Esophagus squamous epithelium (tissue), 5 donors: ENCODE measurements at regions not wholly inside any gene's neighbourhood (a gene's known extent, or its start where the extent isn't known, plus 50 kb on each side); places are given as distances from the start of the nearest gene placed in this dataset.
A peak's percentile ranks its signal among the peaks of the same experiment; 100 is the strongest.

ENCODE experiments used
- DNase-seq: peaks from one replicate; lab custom pipeline; 2025; lab: John Stamatoyannopoulos, UW
- H3K27ac ChIP-seq, 4 donors: fragments of 200-600 bp; sonication (generic); one replicate each; pipeline ENCODE4 v1.5.1; 2016 to 2019; ENCODE audit warnings: mild to moderate bottlenecking in 1 of 4
- H3K27me3 ChIP-seq, 4 donors: fragments of 200-600 bp; sonication (generic); 1 replicate in 3 of 4; 2 replicates in 1 of 4; pipeline versions ENCODE4 v1.5.1 to v1.6.0; 2017 to 2021; ENCODE audit warnings: antibody characterized with exemption in 1 of 4
- H3K36me3 ChIP-seq, 3 donors: fragments of 200-600 bp; sonication (generic); one replicate each; pipeline ENCODE4 v1.5.1; 2016 to 2019
- H3K4me1 ChIP-seq, 3 donors: fragments of 200-600 bp; sonication (generic); one replicate each; pipeline ENCODE4 v1.5.1; 2017 to 2019
- H3K4me3 ChIP-seq, 4 donors: fragments of 200-600 bp; sonication (generic); 1 replicate in 3 of 4; 2 replicates in 1 of 4; pipeline ENCODE4 v1.5.1; 2016 to 2019; ENCODE audit warnings: mild to moderate bottlenecking in 2 of 4, moderate library complexity in 1 of 4
- H3K9me3 ChIP-seq, 3 donors: fragments of 200-600 bp; sonication (generic); one replicate each; pipeline ENCODE4 v1.5.1; 2016 to 2019
- CTCF ChIP-seq, 6 experiments: fragments of 450-650 bp in 4 of 6; fragments of 200-600 bp in 2 of 6; sonication (generic) in 2 of 6; IDR thresholded peaks; one replicate each; pipeline ENCODE4 v1.5.1; 2016 to 2019; ENCODE audit warnings: antibody characterized with exemption in 6 of 6, mild to moderate bottlenecking in 4 of 6, moderate library complexity in 4 of 6
- POLR2A ChIP-seq, 4 donors: fragments of 450-650 bp; IDR thresholded peaks; one replicate each; pipeline ENCODE4 v1.6.1; 2017; ENCODE audit warnings: antibody characterized with exemption in 4 of 4, mild to moderate bottlenecking in 4 of 4, moderate library complexity in 3 of 4
- WGBS, 2 donors: methylation state at CpG; one replicate each; pipeline ENCODE4 v1.1.5; 2018; 5-methylcytosine and 5-hydroxymethylcytosine counted together
- intact Hi-C: fragments of 100-400 bp; cut with DNase I; formaldehyde crosslinking; loops from one replicate; pipeline ENCODE4 v1.15.0; 2022
- donor health status: DM: yes; HTN: yes; CAD: no.

- WGBS, 2 donors, result 63 to 74% methylated on average over 4 of the region's 4 CpGs
- TF ChIP-seq CTCF (IDR thresholded peaks at IDR 0.05) (no peak), POLR2A (IDR thresholded peaks at IDR 0.05) (no peak)
- intact Hi-C loops, result no loop called here
Observed at GRCh38 chr2:198662905-198663304, 794.8 kb downstream of the SATB2 start.

GRCh38 chr2:198660501-198660900 lies 797.2 kb downstream of the SATB2 start:
- no peak for DNase-seq
- 71 to 79% methylated on average over 3 of the region's 3 CpGs for WGBS, 2 donors

More at GRCh38 chr2:198662905-198663304, 794.8 kb downstream of the SATB2 start:
- Histone ChIP-seq H3K36me3 (no peaks in the 10 kb centered on the region), H3K27ac (no peak overlapping the region), H3K9me3 (no peaks in the 10 kb centered on the region), H3K27me3 (no peaks in the 10 kb centered on the region), H3K4me3 (no peak overlapping the region), H3K4me1 (no peaks in the 10 kb centered on the region)
- DNase-seq, result no peak

GRCh38 chr2:198659096-198659870 lies 798.5 kb downstream of the SATB2 start:
- intact Hi-C loops, result no loop called here

More at GRCh38 chr2:198660501-198660900, 797.2 kb downstream of the SATB2 start:
- TF ChIP-seq CTCF (IDR thresholded peaks at IDR 0.05), result no peak
- no peak for TF ChIP-seq POLR2A (IDR thresholded peaks at IDR 0.05)
- intact Hi-C loops, result no loop called here
- Histone ChIP-seq H3K27me3 (no peaks in the 10 kb centered on the region), H3K27ac (no peak overlapping the region), H3K9me3 (no peaks in the 10 kb centered on the region), H3K36me3 (no peaks in the 10 kb centered on the region), H3K4me1 (no peaks in the 10 kb centered on the region), H3K4me3 (no peak overlapping the region)

GRCh38 chr2:198657512-198658121 lies 800.1 kb downstream of the SATB2 start:
- Histone ChIP-seq H3K4me1 (no peaks in the 10 kb centered on the region), H3K9me3 (no peaks in the 10 kb centered on the region), H3K36me3 (no peaks in the 10 kb centered on the region), H3K4me3 (no peak overlapping the region), H3K27me3 (no peaks in the 10 kb centered on the region), H3K27ac (no peak overlapping the region)
- DNase-seq, result no peak
- 32 to 39% methylated on average over 6 of the region's 6 CpGs for WGBS, 2 donors
- peak in 1 of 6 experiments; percentile 25 for TF ChIP-seq CTCF (IDR thresholded peaks at IDR 0.05)
- TF ChIP-seq POLR2A (IDR thresholded peaks at IDR 0.05), result no peak
- intact Hi-C loops, result no loop called here

More at GRCh38 chr2:198659096-198659870, 798.5 kb downstream of the SATB2 start:
- 55 to 58% methylated on average over 5 of the region's 5 CpGs for WGBS, 2 donors
- no peaks in the 10 kb centered on the region for H3K27me3 ChIP-seq
- no peak for DNase-seq
- H3K4me3 ChIP-seq, result no peak overlapping the region
- no peak overlapping the region for H3K27ac ChIP-seq
- H3K36me3 ChIP-seq, result no peaks in the 10 kb centered on the region
- TF ChIP-seq POLR2A (IDR thresholded peaks at IDR 0.05) (no peak), CTCF (IDR thresholded peaks at IDR 0.05) (no peak)
- no peaks in the 10 kb centered on the region for H3K4me1 ChIP-seq
- no peaks in the 10 kb centered on the region for H3K9me3 ChIP-seq

- H3K27me3 ChIP-seq, result no peaks in the 10 kb centered on the region
- WGBS, 2 donors, result 46 to 48% methylated on average over 2 of the region's 2 CpGs
Observed at GRCh38 chr2:198656869-198657268, 800.9 kb downstream of the SATB2 start.

More at GRCh38 chr2:198656869-198657268, 800.9 kb downstream of the SATB2 start:
- no peaks in the 10 kb centered on the region for H3K36me3 ChIP-seq
- H3K4me1 ChIP-seq, result no peaks in the 10 kb centered on the region
- TF ChIP-seq CTCF (IDR thresholded peaks at IDR 0.05) (no peak), POLR2A (IDR thresholded peaks at IDR 0.05) (no peak)
- H3K27ac ChIP-seq, result no peak overlapping the region
- no peak for DNase-seq
- H3K4me3 ChIP-seq, result no peak overlapping the region
- H3K9me3 ChIP-seq, result no peaks in the 10 kb centered on the region
- intact Hi-C loops, result no loop called here
